NCI-H1048 (cell line): ENCODE measurements at regions not wholly inside any gene's neighbourhood (a gene's known extent, or its start where the extent isn't known, plus 50 kb on each side); places are given as distances from the start of the nearest gene placed in this dataset.
"Not testable (repeated sequence)": the region's sequence is repeated elsewhere in the genome, so short reads cannot be mapped to it uniquely, and the experiment has no call there.

Experiments used
- DNase-seq: peaks from one replicate; lab custom pipeline; 2025; lab: John Stamatoyannopoulos, UW

- no peak for DNase-seq
Observed at GRCh38 chr11:25319127-25319526, 822.3 kb downstream of the LUZP2 start.

DNA sequence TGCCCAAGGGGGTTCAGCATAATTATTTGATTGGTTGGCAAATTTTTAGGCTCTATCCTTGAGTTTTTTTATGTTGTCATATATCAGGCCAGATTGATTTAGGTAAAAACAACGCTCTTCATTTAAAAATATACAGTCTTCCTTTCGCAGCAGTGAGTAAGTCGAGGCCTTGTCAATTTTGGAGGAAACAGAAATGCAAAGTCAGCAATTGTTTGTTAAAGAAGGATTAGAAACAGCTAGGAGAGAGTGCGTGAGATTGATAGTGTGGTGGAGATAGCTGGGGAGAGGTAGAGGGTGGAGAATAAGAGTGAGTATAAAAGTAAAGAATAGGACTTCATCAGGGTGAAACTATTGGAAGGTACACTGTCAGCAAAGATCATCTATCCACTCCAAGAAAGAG, 830.8 kb downstream of the LUZP2 start:
- DNase-seq, result no peak

- no peak for DNase-seq
Observed at GRCh38 chr11:25339281-25339680, 842.4 kb downstream of the LUZP2 start.

GRCh38 chr11:25349537-25349936, 852.7 kb downstream of the LUZP2 start:
- DNase-seq, result no peak

DNA sequence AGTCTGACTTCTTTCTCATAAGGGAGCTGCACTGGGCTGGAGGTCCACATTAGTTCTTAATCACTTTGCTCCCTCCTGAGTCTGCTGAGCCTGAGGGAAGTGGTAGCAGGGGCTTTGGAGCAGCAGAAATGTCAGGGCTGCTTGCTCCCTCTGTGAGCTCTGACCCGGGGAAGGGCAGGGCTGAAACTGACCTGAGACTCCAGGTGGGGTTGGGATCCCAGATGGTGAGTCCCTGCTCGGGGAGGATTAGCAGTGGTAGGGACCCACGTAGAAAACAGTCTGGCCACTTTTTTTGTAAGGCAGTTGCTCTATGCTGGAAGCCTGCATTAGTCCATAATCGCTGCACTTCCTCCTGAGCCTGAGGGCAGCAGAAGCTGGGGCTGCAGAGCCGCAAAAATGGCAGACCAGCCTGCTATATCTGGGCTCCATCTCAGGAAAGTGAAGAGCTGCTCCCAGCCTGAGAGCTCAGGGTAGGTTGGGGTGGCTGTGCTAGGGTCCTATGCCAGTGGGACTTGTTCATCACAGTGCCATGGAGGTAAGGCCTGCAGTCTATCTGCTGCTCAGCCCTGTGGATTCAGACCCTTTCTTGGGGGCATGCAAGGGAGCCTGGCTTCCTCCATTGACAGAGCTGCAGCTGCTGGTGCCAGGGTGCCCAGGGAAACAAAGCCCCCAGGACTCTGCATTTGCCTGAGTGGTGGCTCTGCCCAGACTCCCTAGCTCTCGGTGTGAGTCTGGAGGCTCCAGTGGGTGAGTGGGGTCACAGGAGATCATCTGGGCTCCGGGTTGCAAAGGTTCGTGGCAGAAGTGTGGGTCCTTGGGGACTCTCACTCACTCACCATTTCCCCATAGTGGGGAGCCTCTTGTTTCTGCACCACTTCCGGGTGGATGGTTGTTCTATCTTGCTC, 854.3 kb downstream of the LUZP2 start:
- DNase-seq, result no peak

DNA sequence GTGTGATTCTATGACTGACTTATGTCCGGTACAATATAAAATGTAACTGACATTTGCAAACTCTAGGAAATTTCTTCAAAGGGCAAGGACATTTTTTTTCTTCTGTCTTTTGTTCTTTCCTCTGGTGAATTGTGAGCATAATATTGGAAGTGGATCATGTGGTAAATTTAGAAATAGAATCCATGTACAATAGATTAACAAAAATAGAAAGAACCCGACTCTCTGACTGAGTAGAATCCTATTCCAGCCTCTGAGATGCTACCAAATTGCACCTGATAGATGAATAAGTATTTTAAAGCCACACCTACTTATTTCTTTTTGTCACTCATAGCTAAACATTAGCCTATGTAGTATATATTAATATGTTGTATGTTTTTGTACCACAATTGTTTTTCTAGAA, 860.3 kb downstream of the LUZP2 start:
- no peak for DNase-seq

GRCh38 chr11:25377466-25377865, 880.6 kb downstream of the LUZP2 start:
- no peak for DNase-seq

DNA sequence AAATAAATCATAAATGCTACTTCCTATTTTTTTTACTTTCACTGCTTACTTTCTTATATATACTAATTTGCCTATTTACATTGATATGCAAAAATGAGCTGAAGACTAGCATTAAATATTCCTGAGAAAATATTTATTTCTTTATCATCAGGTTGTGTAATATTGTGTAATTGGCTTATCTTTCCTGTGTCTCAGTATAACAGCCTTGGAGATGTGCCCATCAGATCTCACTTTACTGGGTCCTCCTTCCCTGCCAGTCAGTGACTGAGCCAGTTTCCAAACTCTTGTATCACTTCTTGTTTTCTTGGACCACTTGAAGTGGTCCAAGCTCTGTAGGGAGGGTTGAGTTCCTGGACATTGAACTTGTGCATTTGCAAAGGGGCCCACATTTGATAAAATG, 900.0 kb downstream of the LUZP2 start:
- no peak for DNase-seq

- DNase-seq, result no peak
Observed at GRCh38 chr11:25408146-25408545, 911.3 kb downstream of the LUZP2 start.

DNA sequence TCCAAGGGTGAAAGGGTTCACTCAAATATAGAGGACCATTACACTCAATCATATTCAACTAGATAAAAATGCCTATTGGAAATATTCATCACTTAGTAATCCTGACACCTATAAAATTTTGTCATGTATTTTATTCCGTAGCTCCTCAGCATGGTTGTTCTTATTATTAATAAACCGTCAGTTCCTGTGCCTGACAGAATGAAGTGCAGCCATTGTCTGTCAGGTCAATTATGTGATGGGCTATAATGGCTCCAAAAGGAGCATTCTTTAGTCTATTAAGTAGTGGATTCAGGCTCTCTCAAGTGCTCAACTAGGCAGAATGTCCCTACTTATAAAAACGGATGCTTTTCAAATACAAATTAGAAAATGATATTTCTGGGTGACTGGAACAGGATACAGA, 916.1 kb upstream of the ANO3 start:
- no peak for DNase-seq

DNA sequence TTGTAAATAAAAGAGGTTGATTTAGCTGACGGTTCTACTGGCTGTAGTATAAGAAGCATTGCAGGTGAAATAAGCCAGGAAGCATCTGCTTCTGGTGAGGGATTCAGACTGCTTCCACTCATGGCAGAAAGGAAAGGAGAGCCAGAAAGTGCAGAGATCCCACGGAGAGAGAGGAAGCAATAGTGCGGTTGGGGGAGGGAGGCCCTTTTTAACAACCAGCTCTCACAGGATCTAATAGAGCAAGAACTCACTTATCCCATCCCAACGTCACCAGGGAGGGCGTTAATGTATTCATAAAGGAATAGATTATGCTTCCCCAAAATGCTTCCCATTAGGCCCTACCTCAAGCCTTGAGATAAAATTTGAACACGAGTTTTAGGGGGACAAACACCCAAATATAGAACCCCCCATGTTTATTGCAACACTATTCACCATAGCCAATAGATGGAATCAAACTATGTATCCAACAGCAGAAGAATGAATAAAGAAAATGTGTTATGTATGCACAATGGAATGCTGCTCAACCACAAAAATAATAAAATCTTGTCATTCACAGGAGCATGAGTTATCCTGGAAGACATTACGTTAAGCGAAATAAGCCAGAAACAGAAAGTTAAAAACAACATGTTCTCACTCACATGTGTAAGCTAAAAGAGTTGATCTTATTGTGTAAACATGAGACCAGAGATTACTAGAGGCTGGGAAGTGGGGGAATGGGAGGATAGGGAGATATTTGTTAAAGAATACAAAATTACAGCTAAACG, 908.3 kb upstream of the ANO3 start:
- DNase-seq, result no peak

DNA sequence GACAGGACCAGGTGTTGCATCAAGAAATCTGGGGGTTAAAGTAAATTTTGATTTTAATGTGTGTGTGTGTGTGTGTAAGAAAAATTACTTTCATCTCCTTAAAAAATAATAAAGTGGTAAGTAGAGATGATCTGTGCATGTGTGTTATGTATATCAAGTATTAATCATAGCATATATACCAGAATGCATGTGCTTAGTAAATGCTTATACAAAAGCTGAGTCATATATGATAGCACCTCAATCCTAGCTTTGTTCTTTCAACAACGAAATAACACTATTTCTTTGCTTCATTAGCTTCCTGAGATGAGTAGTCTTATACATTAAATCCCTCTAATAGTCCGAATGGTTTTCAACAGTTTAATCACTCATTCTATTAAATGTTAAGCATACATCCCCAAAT, 899.6 kb upstream of the ANO3 start:
- no peak for DNase-seq

GRCh38 chr11:25435197-25435596, 896.7 kb upstream of the ANO3 start:
- no peak for DNase-seq

- DNase-seq, result no peak
Observed at GRCh38 chr11:25436326-25436725, 895.6 kb upstream of the ANO3 start.

DNA sequence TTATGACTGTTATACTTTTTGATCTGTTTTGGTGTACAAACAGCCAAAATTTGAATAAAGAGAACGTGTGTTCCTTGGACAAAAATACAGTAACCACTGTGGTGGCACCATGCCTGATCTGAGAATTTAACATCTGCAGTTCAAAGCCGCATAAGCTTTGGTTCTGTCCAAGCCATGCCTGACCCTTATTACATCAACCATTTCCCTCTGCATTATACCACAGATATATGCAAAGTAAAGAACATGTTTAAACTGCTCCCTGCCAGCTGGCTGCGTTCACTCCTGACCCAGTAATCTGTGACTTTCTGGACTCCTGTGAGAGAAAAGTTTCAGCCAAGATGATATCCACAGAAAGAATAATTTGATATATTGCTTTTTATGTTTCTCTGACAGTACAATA, 890.5 kb upstream of the ANO3 start:
- DNase-seq, result no peak

DNA sequence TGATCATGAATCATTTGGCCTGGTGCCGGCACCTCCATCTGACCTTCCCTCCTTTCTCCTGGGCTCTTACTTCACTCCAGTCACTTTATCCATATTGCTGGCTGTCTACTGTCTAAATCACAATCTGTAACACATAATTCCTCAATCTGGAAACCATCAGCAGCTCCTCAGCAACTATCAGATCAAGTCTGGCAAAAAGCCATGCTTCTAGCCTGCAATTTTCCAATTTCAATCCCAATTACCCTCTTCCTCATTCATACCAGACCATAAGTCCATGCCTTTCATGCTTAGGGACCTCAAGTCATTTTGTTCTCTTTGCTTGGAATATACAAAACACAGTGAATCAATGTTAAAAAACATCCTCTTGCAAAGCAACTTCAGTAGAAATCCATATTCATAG, 882.8 kb upstream of the ANO3 start:
- DNase-seq, result no peak

DNA sequence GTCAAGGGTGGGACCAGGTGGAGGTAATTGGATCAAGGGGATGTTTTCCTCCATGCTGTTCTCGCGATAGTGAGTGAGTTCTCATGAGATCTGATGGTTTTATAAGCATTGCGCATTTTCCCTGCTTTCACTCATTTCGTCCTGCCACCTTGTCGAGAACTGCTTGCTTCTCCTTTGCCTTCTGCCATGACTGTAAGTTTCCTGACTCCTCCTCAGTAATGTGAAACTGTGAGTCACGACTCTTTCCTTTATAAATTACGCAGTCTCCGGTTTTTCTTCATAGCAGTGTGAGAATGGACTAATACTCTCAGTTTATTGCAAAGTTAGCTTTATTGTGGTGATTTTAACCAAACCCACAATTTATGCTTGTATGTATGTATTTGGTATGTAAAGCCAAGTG, 878.5 kb upstream of the ANO3 start:
- DNase-seq, result no peak

- no peak for DNase-seq
Observed at GRCh38 chr11:25456211-25456610, 875.7 kb upstream of the ANO3 start.

- no peak for DNase-seq
Observed at GRCh38 chr11:25483915-25484635, 847.9 kb upstream of the ANO3 start.

- no peak for DNase-seq
Observed at GRCh38 chr11:25485315-25485714, 846.6 kb upstream of the ANO3 start.

GRCh38 chr11:25486338-25486737, 845.6 kb upstream of the ANO3 start:
- DNase-seq, result not testable (repeated sequence)

DNA sequence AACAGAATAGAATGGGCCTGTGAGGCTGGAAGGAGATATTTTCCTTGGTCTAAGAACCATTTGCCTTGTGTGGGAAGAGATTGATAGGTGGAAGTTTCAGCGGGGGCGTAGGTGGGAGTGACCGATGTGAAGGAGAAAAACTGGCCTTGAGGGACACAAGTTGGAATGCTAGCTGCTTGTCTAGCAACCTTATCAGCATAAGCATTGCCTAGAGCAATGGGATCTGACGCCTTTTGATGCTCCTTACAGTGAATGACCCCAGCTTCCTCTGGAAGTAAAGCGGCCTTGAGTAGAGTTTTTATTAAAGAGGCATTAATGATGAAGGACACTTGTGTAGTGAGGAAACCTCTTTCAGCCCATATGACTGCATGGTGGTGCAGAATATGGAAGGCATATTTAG, 843.8 kb upstream of the ANO3 start:
- DNase-seq, result not testable (repeated sequence)

DNA sequence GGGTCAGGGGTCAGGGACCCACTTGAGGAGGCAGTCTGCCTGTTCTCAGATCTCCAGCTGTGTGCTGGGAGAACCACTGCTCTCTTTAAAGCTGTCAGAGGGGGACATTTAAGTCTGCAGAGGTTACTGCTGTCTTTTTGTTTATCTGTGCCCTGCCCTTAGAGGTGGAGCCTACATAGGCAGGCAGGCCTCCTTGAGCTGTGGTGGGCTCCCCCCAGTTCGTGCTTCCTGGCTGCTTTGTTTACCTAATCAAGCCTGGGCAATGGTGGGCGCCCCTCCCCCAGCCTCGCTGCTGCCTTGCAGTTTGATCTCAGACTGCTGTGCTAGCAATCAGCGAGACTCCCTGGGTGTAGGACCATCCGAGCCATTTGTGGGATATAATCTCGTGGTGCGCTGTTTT, 830.5 kb upstream of the ANO3 start:
- DNase-seq, result not testable (repeated sequence)
